ENCODE measurements at regions not wholly inside any gene's neighbourhood (a gene's known extent, or its start where the extent isn't known, plus 50 kb on each side); places are given as distances from the start of the nearest gene placed in this dataset.
A peak's percentile ranks its signal among the peaks of the same experiment; 100 is the strongest.

DNA sequence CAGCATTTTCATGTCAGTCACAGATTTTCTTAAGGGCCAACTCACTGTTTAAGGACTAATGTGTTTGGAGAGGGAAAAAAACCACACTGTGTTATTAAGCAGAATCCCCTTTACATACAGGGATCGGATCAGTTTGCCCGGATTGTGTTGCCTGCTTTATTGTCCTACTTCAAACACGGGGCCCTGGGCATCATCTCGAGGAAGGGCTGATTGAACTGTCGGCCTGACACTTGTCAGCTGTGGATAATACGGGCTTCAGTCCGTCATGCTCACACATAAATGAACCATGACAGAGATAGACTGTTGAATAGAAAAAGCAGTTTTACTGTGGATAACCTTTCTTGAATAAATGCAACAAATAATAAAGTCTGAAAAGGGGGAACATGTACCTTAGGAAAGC is 325.0 kb downstream of the ZSWIM6 start:
- CTCF ChIA-PET = no interaction called here

GRCh38 chr5:61657686-61658085 is 325.6 kb downstream of the ZSWIM6 start:
- intact Hi-C loops (cut with micrococcal nuclease; ENCODE audit: unreplicated experiment) = loop anchor here (1.0 to 10.0 kb wide), 5 partner anchors 133 to 602 kb away; no protein-coding TSS in a partner anchor
- Histone ChIP-seq H3K4me2 (no peak overlapping the region), H3K9me3 (ENCODE audit: insufficient read depth, low read depth) (no peaks in the 10 kb centered on the region), H3K9me2 (ENCODE audit: insufficient read depth) (no peaks in the 10 kb centered on the region), H3K27ac (no peak overlapping the region), H2AFZ (no peak overlapping the region), H3K4me1 (replicated peaks; ENCODE audit: insufficient read depth) (no peaks in the 10 kb centered on the region), H3K79me2 (ENCODE audit: low read depth) (no peaks in the 10 kb centered on the region), H3K36me3 (ENCODE audit: low read depth) (no peaks in the 10 kb centered on the region), H3K4me3 (no peak overlapping the region), H4K20me1 (ENCODE audit: insufficient read depth) (no peaks in the 10 kb centered on the region), H3F3A (ENCODE audit: insufficient read depth, low read depth) (no peaks in the 10 kb centered on the region), H3K27me3 (ENCODE audit: insufficient read depth, low read depth) (no peaks in the 10 kb centered on the region)
- TF ChIP-seq CTCF (conservative IDR thresholded peaks at IDR 0.05) = no peak
- no peak for DNase-seq
- BruUV-seq (replicated peaks) = no TSS peak
- CTCF ChIA-PET = no interaction called here
- POLR2A ChIA-PET (ENCODE audit: unreplicated experiment) = no interaction called here

More for the DNA sequence above, 325.0 kb downstream of the ZSWIM6 start:
- Histone ChIP-seq H3F3A (ENCODE audit: insufficient read depth, low read depth) (no peaks in the 10 kb centered on the region), H3K27ac (no peak overlapping the region), H4K20me1 (ENCODE audit: insufficient read depth) (no peaks in the 10 kb centered on the region), H3K4me3 (no peak overlapping the region), H3K9me3 (ENCODE audit: insufficient read depth, low read depth) (no peaks in the 10 kb centered on the region), H3K79me2 (ENCODE audit: low read depth) (no peaks in the 10 kb centered on the region), H3K27me3 (ENCODE audit: insufficient read depth, low read depth) (no peaks in the 10 kb centered on the region), H3K4me1 (replicated peaks; ENCODE audit: insufficient read depth) (no peaks in the 10 kb centered on the region), H3K4me2 (no peak overlapping the region), H3K9me2 (ENCODE audit: insufficient read depth) (no peaks in the 10 kb centered on the region), H3K36me3 (ENCODE audit: low read depth) (no peaks in the 10 kb centered on the region), H2AFZ (no peak overlapping the region)
- TF ChIP-seq CTCF (conservative IDR thresholded peaks at IDR 0.05) (no peak), EZH2 (IDR thresholded peaks at IDR 0.05; ENCODE audit: low read depth) (no peak)
- BruUV-seq (replicated peaks) = no TSS peak
- intact Hi-C loops (cut with micrococcal nuclease; ENCODE audit: unreplicated experiment) = loop anchor here (5.0 to 10.0 kb wide), 2 partner anchors 132 to 250 kb away; no protein-coding TSS in a partner anchor
- DNase-seq = no peak
- POLR2A ChIA-PET (ENCODE audit: unreplicated experiment) = no interaction called here

DNA sequence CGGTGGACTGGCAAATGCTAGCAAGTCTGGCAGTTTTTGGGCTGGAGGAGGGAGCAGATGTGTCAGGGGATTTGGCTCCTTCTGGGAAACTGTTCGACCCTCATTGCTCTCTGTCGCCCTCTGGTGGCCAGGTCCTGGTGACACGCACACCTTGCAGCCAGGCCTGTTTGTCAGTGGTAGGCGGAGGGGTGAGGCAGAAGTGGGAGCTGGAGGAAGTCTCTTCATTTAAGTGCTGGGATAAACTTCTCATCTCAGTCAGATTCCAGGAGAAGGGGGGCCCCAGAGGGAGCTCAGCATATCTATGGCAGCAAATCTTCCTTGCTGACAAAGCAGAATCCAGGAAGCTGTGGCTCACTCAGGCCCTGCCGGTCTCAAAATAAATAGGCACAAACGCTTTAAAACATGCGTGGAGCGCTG is 326.5 kb downstream of the ZSWIM6 start:
- POLR2A ChIA-PET (ENCODE audit: unreplicated experiment) = interaction anchor here (0.5 kb wide), 1 partner anchor 492 kb away, joined by 8 read pairs; no protein-coding TSS in a partner anchor
- no peak overlapping the region for H3K27ac ChIP-seq
- peak in 1 of 2 experiments; percentile 82 for DNase-seq
- H3K79me2 ChIP-seq (ENCODE audit: low read depth) = no peaks in the 10 kb centered on the region
- BruUV-seq (replicated peaks) = no TSS peak
- H3F3A ChIP-seq (ENCODE audit: insufficient read depth, low read depth) = no peaks in the 10 kb centered on the region
- no peaks in the 10 kb centered on the region for H3K4me1 ChIP-seq (replicated peaks; ENCODE audit: insufficient read depth)
- H3K9me3 ChIP-seq (ENCODE audit: insufficient read depth, low read depth) = no peaks in the 10 kb centered on the region
- TF ChIP-seq CTCF (conservative IDR thresholded peaks at IDR 0.05) (peak; percentile 94), EZH2 (IDR thresholded peaks at IDR 0.05; ENCODE audit: low read depth) (no peak)
- H3K4me3 ChIP-seq = no peak overlapping the region
- no peaks in the 10 kb centered on the region for H3K27me3 ChIP-seq (ENCODE audit: insufficient read depth, low read depth)
- no peaks in the 10 kb centered on the region for H3K36me3 ChIP-seq (ENCODE audit: low read depth)
- CTCF ChIA-PET = interaction anchor here (0.6 to 0.7 kb wide), 4 partner anchors 23 to 565 kb away, joined by 3 to 4 read pairs (median 4); no protein-coding TSS in a partner anchor
- H2AFZ ChIP-seq = no peak overlapping the region
- intact Hi-C loops (cut with micrococcal nuclease; ENCODE audit: unreplicated experiment) = loop anchor here (1.0 to 10.0 kb wide), 5 partner anchors 134 to 603 kb away; no protein-coding TSS in a partner anchor
- H3K4me2 ChIP-seq = no peak overlapping the region
- no peaks in the 10 kb centered on the region for H4K20me1 ChIP-seq (ENCODE audit: insufficient read depth)
- no peaks in the 10 kb centered on the region for H3K9me2 ChIP-seq (ENCODE audit: insufficient read depth)
